Large intestine (tissue), 3 donors: ENCODE measurements at regions not wholly inside any gene's neighbourhood (a gene's known extent, or its start where the extent isn't known, plus 50 kb on each side); places are given as distances from the start of the nearest gene placed in this dataset.
"Not testable (repeated sequence)": the region's sequence is repeated elsewhere in the genome, so short reads cannot be mapped to it uniquely, and the experiment has no call there.

Experiments used
- DNase-seq, 2 donors: peaks; one replicate each; pipeline versions ENCODE4 v3.0.0 to v3.0.0-alpha.2; 2013
- H3K27ac ChIP-seq: one replicate; pipeline ENCODE4 v1.5.1; 2013; ENCODE audit warnings: low read length
- H3K27me3 ChIP-seq: 2 replicates; pipeline ENCODE4 v1.6.1; 2013; ENCODE audit warnings: low read length; ENCODE audit not compliant: control insufficient read depth, insufficient read depth
- H3K36me3 ChIP-seq: 2 replicates; pipeline ENCODE4 v1.6.1; 2013; ENCODE audit warnings: low read length; ENCODE audit not compliant: control insufficient read depth, insufficient read depth
- H3K4me1 ChIP-seq: one replicate; pipeline ENCODE4 v1.6.1; 2013; ENCODE audit warnings: low read length; ENCODE audit not compliant: control insufficient read depth, insufficient read depth
- H3K4me3 ChIP-seq: one replicate; pipeline ENCODE4 v1.5.1; 2013; ENCODE audit warnings: low read length
- H3K9me3 ChIP-seq: one replicate; pipeline ENCODE4 v1.6.1; 2013; ENCODE audit warnings: mild to moderate bottlenecking, low read depth, low read length, moderate library complexity; ENCODE audit not compliant: control insufficient read depth
- WGBS: methylation state at CpG from one replicate; pipeline ENCODE4 v1.1.5; 2013; ENCODE audit warnings: low lambda C conversion rate; ENCODE audit not compliant: insufficient coverage; 5-methylcytosine and 5-hydroxymethylcytosine counted together

DNA sequence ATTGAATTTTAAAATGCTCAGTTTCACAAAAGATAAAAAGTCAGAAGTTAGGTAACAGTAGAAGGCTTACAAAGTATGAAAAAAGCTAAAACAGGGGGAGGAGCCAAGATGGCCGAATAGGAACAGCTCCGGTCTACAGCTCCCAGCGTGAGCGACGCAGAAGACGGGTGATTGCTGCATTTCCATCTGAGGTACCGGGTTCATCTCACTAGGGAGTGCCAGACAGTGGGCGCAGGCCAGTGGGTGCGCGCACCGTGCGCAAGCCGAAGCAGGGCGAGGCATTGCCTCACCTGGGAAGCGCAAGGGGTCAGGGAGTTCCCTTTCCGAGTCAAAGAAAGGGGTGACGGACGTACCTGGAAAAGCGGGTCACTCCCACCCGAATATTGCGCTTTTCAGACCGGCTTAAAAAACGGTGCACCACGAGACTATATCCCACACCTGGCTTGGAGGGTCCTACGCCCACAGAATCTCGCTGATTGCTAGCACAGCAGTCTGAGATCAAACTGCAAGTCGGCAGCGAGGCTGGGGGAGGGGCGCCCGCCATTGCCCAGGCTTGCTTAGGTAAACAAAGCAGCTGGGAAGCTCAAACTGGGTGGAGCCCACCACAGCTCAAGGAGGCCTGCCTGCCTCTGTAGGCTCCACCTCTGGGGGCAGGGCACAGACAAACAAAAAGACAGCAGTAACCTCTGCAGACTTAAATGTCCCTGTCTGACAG is 420.6 kb downstream of the ZFHX3 start:
- DNase-seq = not testable (repeated sequence)
- no CpG with 5 or more reads among the region's 30 CpGs for WGBS

GRCh38 chr16:72626623-72627022 is 421.3 kb downstream of the ZFHX3 start:
- H3K4me1 ChIP-seq = no peaks in the 10 kb centered on the region
- H3K36me3 ChIP-seq = no peaks in the 10 kb centered on the region
- DNase-seq = no peak
- no peak overlapping the region for H3K27ac ChIP-seq
- no peaks in the 10 kb centered on the region for H3K27me3 ChIP-seq
- H3K4me3 ChIP-seq = no peak overlapping the region
- no peaks in the 10 kb centered on the region for H3K9me3 ChIP-seq

More for the DNA sequence above, 420.6 kb downstream of the ZFHX3 start:
- not testable (repeated sequence) for H3K4me3 ChIP-seq, H3K27me3 ChIP-seq, H3K9me3 ChIP-seq, H3K36me3 ChIP-seq, H3K4me1 ChIP-seq, H3K27ac ChIP-seq

GRCh38 chr16:72621651-72622050 is 426.3 kb downstream of the ZFHX3 start:
- Histone ChIP-seq H3K4me1 (no peaks in the 10 kb centered on the region), H3K27me3 (no peaks in the 10 kb centered on the region), H3K27ac (no peak overlapping the region), H3K4me3 (no peak overlapping the region), H3K36me3 (no peaks in the 10 kb centered on the region), H3K9me3 (peaks cover 2% of the 10 kb centered on the region)
- DNase-seq = no peak
- WGBS = no CpG with 5 or more reads among the region's 3 CpGs

DNA sequence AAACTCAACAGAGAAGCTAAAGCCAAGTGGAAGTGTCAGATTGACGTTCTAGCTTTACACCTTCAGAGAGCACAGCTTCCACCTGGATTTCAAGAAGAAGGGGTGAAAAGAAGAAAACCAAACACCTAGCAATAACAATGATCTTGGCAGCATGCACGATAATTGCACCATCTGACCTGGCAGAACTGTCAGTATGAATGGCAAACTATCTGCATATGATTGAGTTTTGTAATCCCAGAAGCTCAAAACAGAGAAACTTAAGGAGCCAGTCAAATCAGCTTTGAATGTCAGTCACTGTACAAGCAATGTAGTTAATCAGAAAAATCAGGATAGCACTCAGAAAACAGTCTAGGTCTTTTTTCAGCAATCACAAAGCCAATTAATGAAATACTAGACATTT is 427.1 kb downstream of the ZFHX3 start:
- Histone ChIP-seq H3K4me3 (no peak overlapping the region), H3K4me1 (no peaks in the 10 kb centered on the region), H3K27me3 (no peaks in the 10 kb centered on the region), H3K36me3 (no peaks in the 10 kb centered on the region), H3K9me3 (peaks cover 2% of the 10 kb centered on the region), H3K27ac (no peak overlapping the region)
- DNase-seq = no peak
- WGBS = 83% methylated on average over 1 of the region's 2 CpGs

- no peak overlapping the region for H3K27ac ChIP-seq
- DNase-seq = no peak
- no CpG with 5 or more reads among the region's 4 CpGs for WGBS
- H3K9me3 ChIP-seq = peaks cover 2% of the 10 kb centered on the region
- no peak overlapping the region for H3K4me3 ChIP-seq
- H3K36me3 ChIP-seq = no peaks in the 10 kb centered on the region
- H3K27me3 ChIP-seq = no peaks in the 10 kb centered on the region
- H3K4me1 ChIP-seq = no peaks in the 10 kb centered on the region
Observed at GRCh38 chr16:72620348-72620747, 427.6 kb downstream of the ZFHX3 start.

DNA sequence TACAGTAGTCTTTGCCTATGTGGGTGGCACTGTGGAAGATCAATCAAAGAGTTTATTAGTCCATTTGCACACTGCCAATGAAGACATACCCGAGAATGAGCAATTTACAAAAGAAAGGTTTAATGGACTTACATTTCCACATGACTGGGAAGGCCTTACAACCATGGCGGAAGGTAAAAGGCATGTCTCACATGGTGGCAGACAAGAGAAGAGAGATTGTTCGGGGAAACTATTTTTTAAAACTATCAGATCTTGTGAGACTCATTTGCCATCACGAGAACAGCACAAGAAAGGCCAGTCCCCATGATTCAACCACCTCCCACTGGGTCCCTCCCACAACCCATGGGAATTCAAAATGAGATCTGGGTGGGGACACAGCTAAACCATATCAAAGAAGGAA is 432.1 kb downstream of the ZFHX3 start:
- Histone ChIP-seq H3K4me3 (no peak overlapping the region), H3K9me3 (peaks cover 2% of the 10 kb centered on the region), H3K27ac (no peak overlapping the region), H3K36me3 (no peaks in the 10 kb centered on the region), H3K27me3 (no peaks in the 10 kb centered on the region), H3K4me1 (no peaks in the 10 kb centered on the region)
- DNase-seq = no peak
- no CpG with 5 or more reads among the region's 4 CpGs for WGBS

- H3K4me1 ChIP-seq = no peaks in the 10 kb centered on the region
- no peaks in the 10 kb centered on the region for H3K36me3 ChIP-seq
- DNase-seq = no peak
- no peaks in the 10 kb centered on the region for H3K9me3 ChIP-seq
- H3K27me3 ChIP-seq = no peaks in the 10 kb centered on the region
- no peak overlapping the region for H3K4me3 ChIP-seq
- no peak overlapping the region for H3K27ac ChIP-seq
Observed at GRCh38 chr16:72612718-72613117, 435.2 kb downstream of the ZFHX3 start.

DNA sequence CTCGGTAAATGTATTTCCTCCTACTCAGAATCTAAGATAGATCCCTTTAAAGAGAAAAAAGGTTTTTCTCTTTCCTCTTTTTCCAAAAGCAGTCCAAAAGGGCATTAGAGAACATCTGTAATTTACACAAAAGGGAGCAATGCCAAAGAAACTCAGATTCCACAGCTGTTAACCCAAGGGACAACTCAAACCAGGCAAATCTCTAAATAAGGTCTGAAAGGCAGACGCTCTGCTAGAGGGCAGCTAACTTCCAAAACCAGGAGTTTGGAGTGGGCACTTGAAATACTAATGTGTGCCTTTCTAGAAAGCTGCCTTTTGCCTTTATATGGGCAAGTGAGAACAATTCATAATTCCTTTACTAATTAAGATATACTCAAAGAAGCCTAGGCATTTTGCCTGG is 435.7 kb downstream of the ZFHX3 start:
- Histone ChIP-seq H3K4me1 (no peaks in the 10 kb centered on the region), H3K36me3 (no peaks in the 10 kb centered on the region), H3K27me3 (no peaks in the 10 kb centered on the region), H3K4me3 (no peak overlapping the region), H3K9me3 (no peaks in the 10 kb centered on the region), H3K27ac (no peak overlapping the region)
- peak in 1 of 2 donors; percentile 7 for DNase-seq
- WGBS = 83% methylated on average over 1 of the region's 2 CpGs

- Histone ChIP-seq H3K36me3 (no peaks in the 10 kb centered on the region), H3K9me3 (no peaks in the 10 kb centered on the region), H3K4me1 (no peaks in the 10 kb centered on the region), H3K4me3 (no peak overlapping the region), H3K27ac (no peak overlapping the region), H3K27me3 (no peaks in the 10 kb centered on the region)
- DNase-seq = no peak
- 100% methylated on average over 3 of the region's 3 CpGs for WGBS
Observed at GRCh38 chr16:72609933-72610332, 438.0 kb upstream of the PMFBP1 start.

GRCh38 chr16:72609066-72609465 is 437.1 kb upstream of the PMFBP1 start:
- 100% methylated on average over 1 of the region's 1 CpG for WGBS

DNA sequence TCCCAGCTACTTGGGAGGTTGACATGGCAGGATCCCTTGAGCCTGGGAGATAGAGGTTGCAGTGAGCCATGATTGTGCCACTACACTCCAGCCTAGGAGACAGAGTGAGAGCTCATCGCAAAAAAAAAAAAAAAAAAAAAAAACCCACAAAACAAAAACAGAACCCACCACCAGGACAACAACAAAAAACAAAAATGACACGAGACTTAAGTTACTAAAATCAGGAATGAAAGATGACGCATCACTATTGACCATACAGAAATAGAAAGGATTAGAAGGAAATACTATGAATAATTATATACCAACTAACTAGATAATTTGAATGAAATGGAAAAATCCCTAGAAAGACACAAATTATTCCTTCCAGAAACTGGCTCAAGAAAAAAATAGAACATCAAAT is 432.4 kb upstream of the PMFBP1 start:
- WGBS = 100% methylated on average over 2 of the region's 3 CpGs
- Histone ChIP-seq H3K9me3 (peaks cover 9% of the 10 kb centered on the region), H3K27ac (no peak overlapping the region), H3K4me1 (no peaks in the 10 kb centered on the region), H3K36me3 (no peaks in the 10 kb centered on the region), H3K4me3 (no peak overlapping the region), H3K27me3 (no peaks in the 10 kb centered on the region)
- DNase-seq = no peak

More at GRCh38 chr16:72609066-72609465, 437.1 kb upstream of the PMFBP1 start:
- H3K27me3 ChIP-seq = no peaks in the 10 kb centered on the region
- peaks cover 2% of the 10 kb centered on the region for H3K9me3 ChIP-seq
- H3K4me1 ChIP-seq = no peaks in the 10 kb centered on the region
- no peak for DNase-seq
- no peaks in the 10 kb centered on the region for H3K36me3 ChIP-seq
- no peak overlapping the region for H3K27ac ChIP-seq
- H3K4me3 ChIP-seq = no peak overlapping the region
